GM18502 (cell line): ENCODE measurements at regions not wholly inside any gene's neighbourhood (a gene's known extent, or its start where the extent isn't known, plus 50 kb on each side); places are given as distances from the start of the nearest gene placed in this dataset.
"Not testable (repeated sequence)": the region's sequence is repeated elsewhere in the genome, so short reads cannot be mapped to it uniquely, and the experiment has no call there.

ENCODE experiments used
- ATAC-seq: cut with Tn5 transposase; IDR thresholded peaks from one replicate; pipeline ENCODE4 v1.9.1; 2021; ENCODE audit warnings: mild to moderate bottlenecking; ENCODE audit not compliant: unreplicated experiment, poor library complexity

- not testable (repeated sequence) for ATAC-seq
Observed at GRCh38 chr13:88512993-88513392, 841.8 kb downstream of the SLITRK5 start.

GRCh38 chr13:88526186-88526852 lies 855.1 kb downstream of the SLITRK5 start:
- ATAC-seq = no peak

- no peak for ATAC-seq
Observed at GRCh38 chr13:88526853-88527215, 855.7 kb downstream of the SLITRK5 start.

- ATAC-seq = no peak
Observed at GRCh38 chr13:88541994-88542393, 870.8 kb downstream of the SLITRK5 start.

GRCh38 chr13:88544836-88545235 lies 873.7 kb downstream of the SLITRK5 start:
- ATAC-seq = no peak

GRCh38 chr13:88552966-88553365 lies 881.8 kb downstream of the SLITRK5 start:
- ATAC-seq = no peak

GRCh38 chr13:88565566-88565965 lies 894.4 kb downstream of the SLITRK5 start:
- ATAC-seq = no peak

- no peak for ATAC-seq
Observed at GRCh38 chr13:88585861-88586260, 914.7 kb downstream of the SLITRK5 start.

GRCh38 chr13:88586263-88586662 lies 915.1 kb downstream of the SLITRK5 start:
- no peak for ATAC-seq

GRCh38 chr13:88590574-88590973 lies 919.4 kb downstream of the SLITRK5 start:
- no peak for ATAC-seq

GRCh38 chr13:88592105-88592504 lies 920.9 kb downstream of the SLITRK5 start:
- ATAC-seq = no peak

- no peak for ATAC-seq
Observed at GRCh38 chr13:88601949-88602348, 930.8 kb downstream of the SLITRK5 start.

GRCh38 chr13:88602786-88603777 lies 931.9 kb downstream of the SLITRK5 start:
- ATAC-seq = no peak

GRCh38 chr13:88617176-88617575 lies 946.0 kb downstream of the SLITRK5 start:
- ATAC-seq = no peak

GRCh38 chr13:88622362-88622973 lies 951.3 kb downstream of the SLITRK5 start:
- no peak for ATAC-seq

GRCh38 chr13:88623150-88623549 lies 952.0 kb downstream of the SLITRK5 start:
- ATAC-seq = no peak

GRCh38 chr13:88627071-88627470 lies 955.9 kb downstream of the SLITRK5 start:
- no peak for ATAC-seq

- no peak for ATAC-seq
Observed at GRCh38 chr13:88628882-88629281, 957.7 kb downstream of the SLITRK5 start.

- no peak for ATAC-seq
Observed at GRCh38 chr13:88637935-88638334, 966.8 kb downstream of the SLITRK5 start.

GRCh38 chr13:88643233-88643632 lies 972.1 kb downstream of the SLITRK5 start:
- no peak for ATAC-seq
